ENCODE measurements at regions not wholly inside any gene's neighbourhood (a gene's known extent, or its start where the extent isn't known, plus 50 kb on each side); places are given as distances from the start of the nearest gene placed in this dataset.

GRCh38 chr6:114785235-114786127, 442.7 kb upstream of the HS3ST5 start:
- no peaks in the 10 kb centered on the region for H3K27me3 ChIP-seq (ENCODE audit: control insufficient read depth, low read length)
- H3K9me3 ChIP-seq (ENCODE audit: control insufficient read depth, insufficient read depth, low read length), result no peaks in the 10 kb centered on the region
- H4K20me1 ChIP-seq (ENCODE audit: control insufficient read depth, insufficient read depth, low read depth, low read length), result no peaks in the 10 kb centered on the region
- H3K4me2 ChIP-seq (ENCODE audit: low read length), result no peak overlapping the region
- no peaks in the 10 kb centered on the region for H3K9me2 ChIP-seq (replicated peaks; ENCODE audit: control insufficient read depth, low read length)
- no peaks in the 10 kb centered on the region for H3K79me2 ChIP-seq (ENCODE audit: control insufficient read depth, low read length)
- H3K27ac ChIP-seq (ENCODE audit: low read depth, low read length), result no peak overlapping the region
- H3K4me3 ChIP-seq (ENCODE audit: low read length), result no peak overlapping the region
- peaks cover 7% of the 10 kb centered on the region; the same call in 1 of the 2 replicates for H3K4me1 ChIP-seq (ENCODE audit: control insufficient read depth, low read length)
- TF ChIP-seq EZH2phosphoT487 (IDR thresholded peaks at IDR 0.05; ENCODE audit: borderline replicate concordance, low read length) (no peak), CTCF (IDR thresholded peaks at IDR 0.05; ENCODE audit: low read depth, low read length, poor library complexity, severe bottlenecking) (no peak)
- no peaks in the 10 kb centered on the region for H3F3A ChIP-seq (ENCODE audit: control insufficient read depth, insufficient read depth)
- peaks cover 4% of the 10 kb centered on the region; the same call in 1 of the 2 replicates for H3K36me3 ChIP-seq (ENCODE audit: control insufficient read depth, low read length)

GRCh38 chr6:114783783-114784182, 441.0 kb upstream of the HS3ST5 start:
- no peaks in the 10 kb centered on the region for H3K79me2 ChIP-seq (ENCODE audit: control insufficient read depth, low read length)
- TF ChIP-seq CTCF (IDR thresholded peaks at IDR 0.05; ENCODE audit: low read depth, low read length, poor library complexity, severe bottlenecking), result no peak
- no peak for TF ChIP-seq EZH2phosphoT487 (IDR thresholded peaks at IDR 0.05; ENCODE audit: borderline replicate concordance, low read length)
- H3K27me3 ChIP-seq (ENCODE audit: control insufficient read depth, low read length), result no peaks in the 10 kb centered on the region
- H4K20me1 ChIP-seq (ENCODE audit: control insufficient read depth, insufficient read depth, low read depth, low read length), result no peaks in the 10 kb centered on the region
- H3K36me3 ChIP-seq (ENCODE audit: control insufficient read depth, low read length), result peaks cover 4% of the 10 kb centered on the region; the same call in 1 of the 2 replicates
- no peak overlapping the region for H3K27ac ChIP-seq (ENCODE audit: low read depth, low read length)
- H3K4me1 ChIP-seq (ENCODE audit: control insufficient read depth, low read length), result peaks cover 7% of the 10 kb centered on the region; the same call in 1 of the 2 replicates
- no peak overlapping the region for H3K4me3 ChIP-seq (ENCODE audit: low read length)
- no peaks in the 10 kb centered on the region for H3K9me3 ChIP-seq (ENCODE audit: control insufficient read depth, insufficient read depth, low read length)
- H3K4me2 ChIP-seq (ENCODE audit: low read length), result no peak overlapping the region
- H3K9me2 ChIP-seq (replicated peaks; ENCODE audit: control insufficient read depth, low read length), result no peaks in the 10 kb centered on the region
- H3F3A ChIP-seq (ENCODE audit: control insufficient read depth, insufficient read depth), result no peaks in the 10 kb centered on the region

GRCh38 chr6:114783083-114783482, 440.3 kb upstream of the HS3ST5 start:
- Histone ChIP-seq H3K4me2 (ENCODE audit: low read length) (no peak overlapping the region), H3K27me3 (ENCODE audit: control insufficient read depth, low read length) (no peaks in the 10 kb centered on the region), H3K79me2 (ENCODE audit: control insufficient read depth, low read length) (no peaks in the 10 kb centered on the region), H3F3A (ENCODE audit: control insufficient read depth, insufficient read depth) (no peaks in the 10 kb centered on the region), H3K9me3 (ENCODE audit: control insufficient read depth, insufficient read depth, low read length) (no peaks in the 10 kb centered on the region), H3K4me1 (ENCODE audit: control insufficient read depth, low read length) (peaks cover 7% of the 10 kb centered on the region; the same call in 1 of the 2 replicates), H3K9me2 (replicated peaks; ENCODE audit: control insufficient read depth, low read length) (no peaks in the 10 kb centered on the region), H3K36me3 (ENCODE audit: control insufficient read depth, low read length) (peaks cover under 1% of the 10 kb centered on the region; the same call in 1 of the 2 replicates), H3K27ac (ENCODE audit: low read depth, low read length) (no peak overlapping the region), H3K4me3 (ENCODE audit: low read length) (no peak overlapping the region), H4K20me1 (ENCODE audit: control insufficient read depth, insufficient read depth, low read depth, low read length) (no peaks in the 10 kb centered on the region)
- TF ChIP-seq CTCF (IDR thresholded peaks at IDR 0.05; ENCODE audit: low read depth, low read length, poor library complexity, severe bottlenecking) (no peak), EZH2phosphoT487 (IDR thresholded peaks at IDR 0.05; ENCODE audit: borderline replicate concordance, low read length) (no peak)
